A673 (cell line): ENCODE measurements at regions not wholly inside any gene's neighbourhood (a gene's known extent, or its start where the extent isn't known, plus 50 kb on each side); places are given as distances from the start of the nearest gene placed in this dataset.

Source experiments
- BruUV-seq: library from RNA; stranded (reverse); fragments of 400-500 nt; replicated peaks from 2 replicates; lab custom pipeline; 2021; lab: Mats Ljungman, UMichigan
- CTCF ChIA-PET: fragments of 300-600 bp; sonication (Branson Sonifier 250); formaldehyde crosslinking; loops from one replicate; lab custom pipeline; 2022; ENCODE audit warnings: antibody characterized with exemption; lab: Charles Lee
- POLR2A ChIA-PET: fragments of 300-600 bp; sonication (Branson Sonifier 250); formaldehyde crosslinking; loops from one replicate; lab custom pipeline; 2022; ENCODE audit warnings: antibody characterized with exemption; ENCODE audit not compliant: low non-redundant PET; lab: Charles Lee
- DNase-seq: peaks from one replicate; pipeline ENCODE4 v3.0.0-alpha.2; 2015; ENCODE audit warnings: low spot score
- H3K27ac ChIP-seq: fragments of 200-600 bp; sonication (generic); 2 replicates; pipeline ENCODE4 v1.5.1; 2016; ENCODE audit warnings: mixed run types, low read depth, mild to moderate bottlenecking, mixed read lengths, antibody characterized with exemption, low read length; ENCODE audit not compliant: poor library complexity, severe bottlenecking
- H3K27me3 ChIP-seq: fragments of 200-600 bp; sonication (generic); replicated peaks from 2 replicates; pipeline ENCODE4 v1.6.1; 2017; ENCODE audit warnings: mixed run types, low read depth, mild to moderate bottlenecking, mixed read lengths, antibody characterized with exemption, low read length; ENCODE audit not compliant: insufficient read depth, poor library complexity
- H3K36me3 ChIP-seq: fragments of 200-600 bp; sonication (generic); 2 replicates; pipeline ENCODE4 v1.6.1; 2016; ENCODE audit warnings: mixed run types, mild to moderate bottlenecking, mixed read lengths, antibody characterized with exemption, low read length; ENCODE audit not compliant: insufficient read depth, poor library complexity, severe bottlenecking
- H3K4me1 ChIP-seq: fragments of 200-600 bp; sonication (generic); 2 replicates; pipeline ENCODE4 v1.6.1; 2017; ENCODE audit warnings: mixed run types, mild to moderate bottlenecking, mixed read lengths, antibody characterized with exemption, low read length; ENCODE audit not compliant: insufficient read depth, poor library complexity, severe bottlenecking
- H3K4me3 ChIP-seq: fragments of 200-600 bp; sonication (generic); 2 replicates; pipeline ENCODE4 v1.5.1; 2016; ENCODE audit warnings: low read depth, mixed run types, mild to moderate bottlenecking, mixed read lengths, low read length; ENCODE audit not compliant: poor library complexity, severe bottlenecking
- H3K9me3 ChIP-seq: fragments of 200-600 bp; sonication (generic); 2 replicates; pipeline ENCODE4 v1.6.1; 2016; ENCODE audit warnings: mixed run types, low read depth, mild to moderate bottlenecking, mixed read lengths, antibody characterized with exemption, low read length; ENCODE audit not compliant: poor library complexity, severe bottlenecking
- EZH2 ChIP-seq: fragments of 200-600 bp; sonication (generic); IDR thresholded peaks from 2 replicates; pipeline ENCODE4 v1.6.1; 2017; ENCODE audit warnings: borderline replicate concordance, low read depth, mild to moderate bottlenecking, mixed read lengths, antibody characterized with exemption, low read length; ENCODE audit not compliant: poor library complexity, severe bottlenecking
- intact Hi-C: fragments of 100-400 bp; cut with micrococcal nuclease; formaldehyde crosslinking; loops from one replicate; pipeline ENCODE4 v1.10.0; 2022; ENCODE audit not compliant: unreplicated experiment
- TF ChIP-seq, protein P1 (sequence below): fragments of 300-800, 200-600 bp; sonication (generic); conservative IDR thresholded peaks from 2 replicates; pipeline ENCODE4 v1.5.1; 2017; ENCODE audit warnings: low read depth, mild to moderate bottlenecking, antibody characterized with exemption, low read length, moderate library complexity, mixed read lengths

DNA sequence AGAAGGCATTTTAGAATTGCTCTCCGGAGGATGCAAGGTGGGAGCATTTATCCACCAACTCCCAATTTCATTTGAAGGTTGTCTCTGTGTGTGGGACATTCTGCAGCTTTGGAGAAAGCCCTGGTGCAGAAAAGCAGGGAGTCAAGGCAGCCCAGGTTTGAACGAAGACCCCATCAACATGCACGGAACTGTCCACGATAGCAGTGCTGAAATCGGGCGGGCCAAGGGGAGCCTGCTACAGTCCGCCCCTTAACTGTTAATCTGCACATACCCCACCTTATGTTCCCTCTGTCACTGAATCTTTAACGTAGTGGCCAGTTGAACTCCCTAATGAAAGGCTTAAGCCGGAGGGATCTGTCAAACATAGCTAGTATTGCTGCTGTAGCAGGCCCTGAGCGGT is 68.8 kb upstream of the C1orf174 start:
- DNase-seq: no peak
- ChIA-PET POLR2A (no interaction called here), CTCF (no interaction called here)
- no peak for TF ChIP-seq EZH2
- TF ChIP-seq, protein P1, sequence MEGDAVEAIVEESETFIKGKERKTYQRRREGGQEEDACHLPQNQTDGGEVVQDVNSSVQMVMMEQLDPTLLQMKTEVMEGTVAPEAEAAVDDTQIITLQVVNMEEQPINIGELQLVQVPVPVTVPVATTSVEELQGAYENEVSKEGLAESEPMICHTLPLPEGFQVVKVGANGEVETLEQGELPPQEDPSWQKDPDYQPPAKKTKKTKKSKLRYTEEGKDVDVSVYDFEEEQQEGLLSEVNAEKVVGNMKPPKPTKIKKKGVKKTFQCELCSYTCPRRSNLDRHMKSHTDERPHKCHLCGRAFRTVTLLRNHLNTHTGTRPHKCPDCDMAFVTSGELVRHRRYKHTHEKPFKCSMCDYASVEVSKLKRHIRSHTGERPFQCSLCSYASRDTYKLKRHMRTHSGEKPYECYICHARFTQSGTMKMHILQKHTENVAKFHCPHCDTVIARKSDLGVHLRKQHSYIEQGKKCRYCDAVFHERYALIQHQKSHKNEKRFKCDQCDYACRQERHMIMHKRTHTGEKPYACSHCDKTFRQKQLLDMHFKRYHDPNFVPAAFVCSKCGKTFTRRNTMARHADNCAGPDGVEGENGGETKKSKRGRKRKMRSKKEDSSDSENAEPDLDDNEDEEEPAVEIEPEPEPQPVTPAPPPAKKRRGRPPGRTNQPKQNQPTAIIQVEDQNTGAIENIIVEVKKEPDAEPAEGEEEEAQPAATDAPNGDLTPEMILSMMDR: no peak
- Histone ChIP-seq H3K36me3 (no peaks in the 10 kb centered on the region), H3K9me3 (no peaks in the 10 kb centered on the region), H3K4me3 (no peak overlapping the region), H3K27ac (no peak overlapping the region), H3K4me1 (no peaks in the 10 kb centered on the region), H3K27me3 (no peaks in the 10 kb centered on the region)
- BruUV-seq: no TSS peak
- intact Hi-C loops: no loop called here

DNA sequence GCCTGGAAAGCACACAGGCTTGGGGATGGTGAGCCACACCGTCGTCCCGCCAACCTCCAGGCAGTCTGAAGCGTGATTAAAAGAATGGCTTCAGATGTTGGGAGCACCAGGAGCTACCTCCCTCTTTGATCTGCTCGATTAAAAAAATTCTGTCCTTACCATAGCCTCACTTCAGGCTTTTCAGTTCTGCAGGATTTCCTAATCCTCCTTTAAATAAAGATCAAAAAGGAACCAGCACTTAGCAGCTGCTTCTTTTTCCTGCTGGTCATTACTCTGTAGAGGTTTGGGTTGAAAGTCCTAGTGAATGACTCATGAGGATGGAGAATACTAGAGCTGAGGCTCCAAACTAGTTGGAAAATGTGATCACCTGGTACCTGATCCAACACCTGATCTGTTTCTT is 71.9 kb upstream of the C1orf174 start:
- Histone ChIP-seq H3K4me1 (no peaks in the 10 kb centered on the region), H3K27ac (no peak overlapping the region), H3K27me3 (no peaks in the 10 kb centered on the region), H3K4me3 (no peak overlapping the region), H3K36me3 (no peaks in the 10 kb centered on the region), H3K9me3 (no peaks in the 10 kb centered on the region)
- DNase-seq: no peak
- BruUV-seq: no TSS peak
- ChIA-PET CTCF (no interaction called here), POLR2A (no interaction called here)
- TF ChIP-seq, protein P1: no peak
- TF ChIP-seq EZH2: no peak
- intact Hi-C loops: no loop called here

DNA sequence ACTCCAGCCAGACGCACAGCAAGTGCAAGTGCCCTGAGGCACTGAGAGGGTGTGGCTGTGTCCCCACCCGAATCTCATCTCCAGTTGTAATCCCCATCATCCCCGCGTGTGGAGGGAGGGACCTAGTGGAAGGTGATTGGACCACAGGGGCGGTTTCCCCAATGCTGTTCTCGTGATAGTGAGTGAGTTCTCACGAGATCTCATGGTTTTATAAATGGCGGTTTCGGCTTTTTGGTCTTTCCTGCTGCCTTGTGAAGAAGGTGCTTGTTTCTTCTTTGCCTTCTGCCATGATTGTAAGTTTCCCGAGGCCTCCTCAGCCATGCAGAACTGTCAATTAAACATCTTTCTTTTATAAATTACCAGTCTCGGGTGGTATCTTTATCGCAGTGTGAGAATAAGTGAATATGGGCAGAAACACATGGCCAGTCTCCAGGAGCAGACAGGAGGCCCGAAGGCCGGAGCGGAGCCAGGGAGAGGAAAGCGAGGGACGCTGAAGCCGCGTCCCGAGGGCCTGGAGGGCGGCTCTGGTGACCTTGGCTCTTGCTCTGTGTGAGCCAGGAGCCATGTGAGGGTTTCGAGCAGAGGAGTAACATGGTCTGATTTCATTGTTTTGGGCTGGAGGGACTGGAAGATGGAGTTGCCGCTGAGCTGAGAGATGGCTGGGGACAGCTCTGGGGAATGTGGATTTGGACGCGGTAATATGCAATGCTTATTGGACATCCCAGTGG is 76.0 kb upstream of the C1orf174 start:
- Histone ChIP-seq H3K4me1 (no peaks in the 10 kb centered on the region), H3K27ac (no peak overlapping the region), H3K27me3 (peaks cover 14% of the 10 kb centered on the region), H3K36me3 (no peaks in the 10 kb centered on the region), H3K9me3 (no peaks in the 10 kb centered on the region), H3K4me3 (no peak overlapping the region)
- ChIA-PET CTCF (no interaction called here), POLR2A (no interaction called here)
- intact Hi-C loops: no loop called here
- no TSS peak for BruUV-seq
- no peak for TF ChIP-seq EZH2
- TF ChIP-seq, protein P1: no peak
- DNase-seq: no peak
